IMR-90 (cell line): ENCODE measurements at regions not wholly inside any gene's neighbourhood (a gene's known extent, or its start where the extent isn't known, plus 50 kb on each side); places are given as distances from the start of the nearest gene placed in this dataset.

Source experiments
- ATAC-seq: fragments of 200-7000 bp; cut with Tn5 transposase; 2 replicates; pipeline ENCODE4 v1.9.1; 2020; ENCODE audit warnings: low read depth, mild to moderate bottlenecking, moderate library complexity
- BruUV-seq: library from RNA; stranded (reverse); fragments of 400-500 nt; replicated peaks from 2 replicates; lab custom pipeline; 2021; lab: Mats Ljungman, UMichigan
- CTCF ChIA-PET: fragments of 300-600 bp; formaldehyde crosslinking; extraction: SDS; loops from one replicate; lab custom pipeline; 2021; ENCODE audit warnings: antibody characterized with exemption; lab: Yijun Ruan, JAX
- POLR2A ChIA-PET: fragments of 300-600 bp; sonication (Branson Sonifier 250); formaldehyde crosslinking; loops from one replicate; lab custom pipeline; 2022; ENCODE audit warnings: antibody characterized with exemption; ENCODE audit not compliant: unreplicated experiment; lab: Charles Lee
- DNase-seq: peaks from one replicate; pipeline ENCODE4 v3.0.0; 2013
- H2AFZ ChIP-seq: replicated peaks from 2 replicates; pipeline ENCODE3; 2013; ENCODE audit warnings: low read length, mild to moderate bottlenecking; ENCODE audit not compliant: poor library complexity
- H2AK5ac ChIP-seq: 2 replicates; pipeline ENCODE4 v1.6.1; 2013; ENCODE audit warnings: low read depth, low read length, inconsistent platforms
- H2AK9ac ChIP-seq: replicated peaks from 2 replicates; pipeline ENCODE3; 2013; ENCODE audit warnings: mild to moderate bottlenecking, low read depth, low read length, moderate library complexity; ENCODE audit not compliant: poor library complexity
- H2BK120ac ChIP-seq: 2 replicates; pipeline ENCODE4 v1.6.1; 2013; ENCODE audit warnings: low read depth, low read length, inconsistent platforms
- H2BK15ac ChIP-seq: 3 replicates; pipeline ENCODE4 v1.6.1; 2013; ENCODE audit warnings: low read depth, low read length, inconsistent platforms
- H2BK20ac ChIP-seq: 2 replicates; pipeline ENCODE4 v1.6.1; 2013; ENCODE audit warnings: low read depth, mild to moderate bottlenecking, inconsistent platforms, low read length, moderate library complexity
- H2BK5ac ChIP-seq: 2 replicates; pipeline ENCODE4 v1.6.1; 2013; ENCODE audit warnings: mild to moderate bottlenecking, low read depth, low read length, inconsistent platforms; ENCODE audit not compliant: poor library complexity, severe bottlenecking
- H3K14ac ChIP-seq: replicated peaks from 2 replicates; pipeline ENCODE4 v1.6.1; 2013; ENCODE audit warnings: low read depth, low read length, inconsistent platforms
- H3K18ac ChIP-seq: 2 replicates; pipeline ENCODE4 v1.6.1; 2013; ENCODE audit warnings: low read depth, low read length, control low read depth
- H3K23ac ChIP-seq: 2 replicates; pipeline ENCODE4 v1.6.1; 2013; ENCODE audit warnings: low read depth, low read length, inconsistent platforms
- H3K27ac ChIP-seq: 2 replicates; pipeline ENCODE4 v1.5.1; 2013; ENCODE audit warnings: mild to moderate bottlenecking, control low read depth, low read length; ENCODE audit not compliant: insufficient read depth
- H3K27me3 ChIP-seq: 2 replicates; pipeline ENCODE4 v1.6.1; 2013; ENCODE audit warnings: low read length; ENCODE audit not compliant: control insufficient read depth, insufficient read depth
- H3K36me3 ChIP-seq: 2 replicates; pipeline ENCODE4 v1.6.1; 2013; ENCODE audit warnings: low read length, mixed read lengths; ENCODE audit not compliant: control insufficient read depth, insufficient read depth
- H3K4ac ChIP-seq: 2 replicates; pipeline ENCODE4 v1.6.1; 2013; ENCODE audit warnings: low read depth, low read length, inconsistent platforms
- H3K4me1 ChIP-seq: 2 replicates; pipeline ENCODE4 v1.6.1; 2013; ENCODE audit warnings: low read length, mixed read lengths; ENCODE audit not compliant: control insufficient read depth, insufficient read depth
- H3K4me2 ChIP-seq: 2 replicates; pipeline ENCODE4 v1.6.1; 2013; ENCODE audit warnings: low read depth, mild to moderate bottlenecking, control low read depth, low read length, moderate library complexity
- H3K4me3 ChIP-seq: 2 replicates; pipeline ENCODE4 v1.5.1; 2013; ENCODE audit warnings: low read depth, mild to moderate bottlenecking, control low read depth, low read length, moderate library complexity; ENCODE audit not compliant: insufficient read depth
- H3K56ac ChIP-seq: 2 replicates; pipeline ENCODE4 v1.6.1; 2013; ENCODE audit warnings: low read length, inconsistent platforms; ENCODE audit not compliant: insufficient read depth; ENCODE audit errors: extremely low read depth
- H3K79me1 ChIP-seq, 2 experiments: 2 replicates each; pipeline ENCODE4 v1.6.1; 2013; ENCODE audit warnings: low read length in 2 of 2, inconsistent platforms in 1 of 2, low read depth in 1 of 2
- H3K9ac ChIP-seq: 2 replicates; pipeline ENCODE4 v1.6.1; 2013; ENCODE audit warnings: low read depth, low read length, control low read depth
- H3K9me1 ChIP-seq: 2 replicates; pipeline ENCODE4 v1.6.1; 2013; ENCODE audit warnings: low read length, inconsistent platforms; ENCODE audit not compliant: insufficient read depth
- H3K9me3 ChIP-seq: 2 replicates; pipeline ENCODE4 v1.6.1; 2013; ENCODE audit warnings: low read length; ENCODE audit not compliant: control insufficient read depth, insufficient read depth
- H4K20me1 ChIP-seq: 2 replicates; pipeline ENCODE4 v1.6.1; 2013; ENCODE audit warnings: low read length, inconsistent platforms; ENCODE audit not compliant: insufficient read depth
- H4K5ac ChIP-seq: 2 replicates; pipeline ENCODE4 v1.6.1; 2013; ENCODE audit warnings: mild to moderate bottlenecking, low read depth, low read length, control low read depth
- H4K8ac ChIP-seq, 2 experiments: 2 replicates each; pipeline ENCODE4 v1.6.1; 2013; ENCODE audit warnings: low read depth in 2 of 2, low read length in 2 of 2, control low read depth in 1 of 2, inconsistent platforms in 1 of 2
- H4K91ac ChIP-seq: 2 replicates; pipeline ENCODE4 v1.6.1; 2013; ENCODE audit warnings: low read depth, low read length, inconsistent platforms; ENCODE audit not compliant: insufficient read depth
- CEBPB ChIP-seq: IDR thresholded peaks from 2 replicates; pipeline ENCODE4 v1.6.1; 2012; ENCODE audit warnings: low read depth, low read length, improper control_type of control experiment
- CHD1 ChIP-seq: IDR thresholded peaks from 2 replicates; pipeline ENCODE4 v1.6.1; 2012; ENCODE audit warnings: low read depth, low read length, improper control_type of control experiment
- MAFK ChIP-seq: IDR thresholded peaks from 2 replicates; pipeline ENCODE4 v1.6.1; 2012; ENCODE audit warnings: low read depth, low read length, improper control_type of control experiment
- POLR2A ChIP-seq: IDR thresholded peaks from 2 replicates; pipeline ENCODE4 v1.6.1; 2012; ENCODE audit warnings: mild to moderate bottlenecking, low read depth, low read length
- RCOR1 ChIP-seq: IDR thresholded peaks from 2 replicates; pipeline ENCODE4 v1.6.1; 2012; ENCODE audit warnings: mild to moderate bottlenecking, low read length, improper control_type of control experiment; ENCODE audit not compliant: insufficient replicate concordance
- SMC3 ChIP-seq: fragments of 150-350 bp; IDR thresholded peaks from 2 replicates; pipeline ENCODE4 v1.6.1; 2016; ENCODE audit warnings: low read depth, mild to moderate bottlenecking, antibody characterized with exemption, low read length, moderate library complexity
- USF2 ChIP-seq: fragments of 150-350 bp; IDR thresholded peaks from 2 replicates; pipeline ENCODE4 v1.6.1; 2017; ENCODE audit warnings: mild to moderate bottlenecking, antibody characterized with exemption, low read length, low read depth
- WGBS, 2 experiments: methylation state at CpG; one replicate each; pipeline versions ENCODE4 v1.1.5 to v1.1.7; 2013; ENCODE audit warnings: missing lambda C conversion rate in 2 of 2; ENCODE audit not compliant: insufficient read length in 1 of 2; ENCODE audit errors: extremely low coverage in 2 of 2; 5-methylcytosine and 5-hydroxymethylcytosine counted together
- dilution Hi-C: fragments of 300-500 bp; cut with HindIII; formaldehyde crosslinking; loops from one replicate; pipeline ENCODE4 v1.14.3; 2018; ENCODE audit warnings: low sequenced_read_pairs; ENCODE audit not compliant: unreplicated experiment
- in situ Hi-C: fragments of 300-500 bp; cut with MboI; formaldehyde crosslinking; loops from 3 replicates; pipeline ENCODE4 v1.14.3; 2019; ENCODE audit warnings: low sequenced_read_pairs, inconsistent platforms, mixed read lengths
- intact Hi-C: fragments of 100-400 bp; cut with micrococcal nuclease; formaldehyde crosslinking; loops from 2 replicates; pipeline ENCODE4 v1.10.0; 2022

- no peak overlapping the region for H3K14ac ChIP-seq
- 86% methylated on average over 2 of the region's 6 CpGs; no CpG with 5 or more reads in 1 of the 2 experiments for WGBS, 2 experiments
- H3K4ac ChIP-seq: no peak overlapping the region
- no peak overlapping the region for H4K8ac ChIP-seq
- ChIA-PET CTCF (no interaction called here), POLR2A (no interaction called here)
- H3K23ac ChIP-seq: no peak overlapping the region
- H3K9me3 ChIP-seq: no peaks in the 10 kb centered on the region
- H3K9me1 ChIP-seq: no peaks in the 10 kb centered on the region
- no peak overlapping the region for H2BK20ac ChIP-seq
- H3K9ac ChIP-seq: no peak overlapping the region
- dilution Hi-C loops: no loop called here
- H2BK120ac ChIP-seq: no peak overlapping the region
- H3K56ac ChIP-seq: no peak overlapping the region
- in situ Hi-C loops: no loop called here
- no peak overlapping the region for H2AK5ac ChIP-seq
- H3K4me3 ChIP-seq: no peak overlapping the region
- intact Hi-C loops: no loop called here
- no peak overlapping the region for H3K27ac ChIP-seq
- no TSS peak for BruUV-seq
- H2AFZ ChIP-seq: no peak overlapping the region
- H3K18ac ChIP-seq: no peak overlapping the region
- H2BK15ac ChIP-seq: no peak overlapping the region
- DNase-seq (no peak), ATAC-seq (no peak)
- no peaks in the 10 kb centered on the region for H4K20me1 ChIP-seq
- no peak overlapping the region for H4K5ac ChIP-seq
- no peaks in the 10 kb centered on the region for H3K36me3 ChIP-seq
- no peaks in the 10 kb centered on the region for H3K79me1 ChIP-seq
- no peak overlapping the region for H2AK9ac ChIP-seq
- H3K27me3 ChIP-seq: no peaks in the 10 kb centered on the region
- H4K91ac ChIP-seq: no peak overlapping the region
- H3K4me1 ChIP-seq: peaks cover 3% of the 10 kb centered on the region
- TF ChIP-seq CHD1: no peak
- TF ChIP-seq POLR2A: no peak
- no peak for TF ChIP-seq MAFK
- no peak for TF ChIP-seq USF2
- no peak for TF ChIP-seq SMC3
- no peak for TF ChIP-seq CEBPB
- no peak for TF ChIP-seq RCOR1
- no peak overlapping the region for H2BK5ac ChIP-seq
- H3K4me2 ChIP-seq: no peak overlapping the region
These were observed 145.6 kb downstream of the ZBTB18 start for GRCh38 chr1:244196571-244197285.
